SJSA1 (cell line): ENCODE measurements at regions not wholly inside any gene's neighbourhood (a gene's known extent, or its start where the extent isn't known, plus 50 kb on each side); places are given as distances from the start of the nearest gene placed in this dataset.

ENCODE experiments used
- DNase-seq, 2 experiments: peaks; one replicate each; pipeline ENCODE4 v3.0.0-alpha.2; 2015 to 2020; ENCODE audit warnings: low spot score in 2 of 2, low read depth in 1 of 2
- H3K27ac ChIP-seq: fragments of 250-450 bp; sonication (Bioruptor Pico); 2 replicates; pipeline ENCODE4 v1.5.1; 2020; ENCODE audit warnings: mild to moderate bottlenecking, moderate library complexity
- H3K27me3 ChIP-seq: fragments of 250-450 bp; sonication (Bioruptor Pico); replicated peaks from 2 replicates; pipeline ENCODE4 v1.5.1; 2020; ENCODE audit warnings: mild to moderate bottlenecking, moderate library complexity
- H3K36me3 ChIP-seq: fragments of 250-450 bp; sonication (Bioruptor Pico); 2 replicates; pipeline ENCODE4 v1.5.1; 2020; ENCODE audit warnings: mild to moderate bottlenecking
- H3K4me1 ChIP-seq: fragments of 250-450 bp; sonication (Bioruptor Pico); replicated peaks from 2 replicates; pipeline ENCODE4 v1.6.1; 2021; ENCODE audit warnings: mild to moderate bottlenecking
- H3K4me3 ChIP-seq: fragments of 250-450 bp; sonication (Bioruptor Pico); 2 replicates; pipeline ENCODE4 v1.5.1; 2020; ENCODE audit warnings: mild to moderate bottlenecking
- H3K9me3 ChIP-seq: fragments of 250-450 bp; sonication (Bioruptor Pico); replicated peaks from 2 replicates; pipeline ENCODE4 v1.5.1; 2020; ENCODE audit warnings: mild to moderate bottlenecking

- Histone ChIP-seq H3K27ac (no peak overlapping the region), H3K9me3 (no peaks in the 10 kb centered on the region), H3K4me1 (no peaks in the 10 kb centered on the region), H3K36me3 (no peaks in the 10 kb centered on the region), H3K4me3 (no peak overlapping the region), H3K27me3 (0 out of 2 replicates have a peak, but pooled peaks cover 3% of the 10 kb centered on the region)
- DNase-seq, result no peak
These were observed 131.1 kb upstream of the G2E3 start for GRCh38 chr14:30427846-30428245.

- Histone ChIP-seq H3K4me3 (no peak overlapping the region), H3K27me3 (0 out of 2 replicates have a peak, but pooled peaks cover 1% of the 10 kb centered on the region), H3K9me3 (no peaks in the 10 kb centered on the region), H3K4me1 (no peaks in the 10 kb centered on the region), H3K36me3 (no peaks in the 10 kb centered on the region), H3K27ac (no peak overlapping the region)
- DNase-seq, result no peak
These were observed 127.4 kb upstream of the G2E3 start for GRCh38 chr14:30431552-30431951.

- Histone ChIP-seq H3K27me3 (no peaks in the 10 kb centered on the region), H3K4me3 (no peak overlapping the region), H3K4me1 (no peaks in the 10 kb centered on the region), H3K9me3 (no peaks in the 10 kb centered on the region), H3K27ac (no peak overlapping the region), H3K36me3 (no peaks in the 10 kb centered on the region)
- no peak for DNase-seq
These were observed 118.0 kb upstream of the G2E3 start for GRCh38 chr14:30440961-30441360.

- H3K4me3 ChIP-seq, result no peak overlapping the region
- H3K4me1 ChIP-seq, result no peaks in the 10 kb centered on the region
- H3K27me3 ChIP-seq, result no peaks in the 10 kb centered on the region
- no peaks in the 10 kb centered on the region for H3K9me3 ChIP-seq
- DNase-seq, result no peak
- H3K36me3 ChIP-seq, result no peaks in the 10 kb centered on the region
- H3K27ac ChIP-seq, result no peak overlapping the region
These were observed 115.5 kb upstream of the G2E3 start for GRCh38 chr14:30443368-30444007.

- H3K4me1 ChIP-seq, result no peaks in the 10 kb centered on the region
- no peaks in the 10 kb centered on the region for H3K9me3 ChIP-seq
- H3K4me3 ChIP-seq, result no peak overlapping the region
- no peaks in the 10 kb centered on the region for H3K36me3 ChIP-seq
- no peak overlapping the region for H3K27ac ChIP-seq
- DNase-seq, result no peak
- no peaks in the 10 kb centered on the region for H3K27me3 ChIP-seq
These were observed 114.5 kb upstream of the G2E3 start for GRCh38 chr14:30444451-30444850.

- H3K27me3 ChIP-seq, result no peaks in the 10 kb centered on the region
- H3K4me1 ChIP-seq, result no peaks in the 10 kb centered on the region
- H3K9me3 ChIP-seq, result no peaks in the 10 kb centered on the region
- no peaks in the 10 kb centered on the region for H3K36me3 ChIP-seq
- no peak overlapping the region for H3K27ac ChIP-seq
- no peak for DNase-seq
- no peak overlapping the region for H3K4me3 ChIP-seq
These were observed 113.8 kb upstream of the G2E3 start for GRCh38 chr14:30445011-30445793.

GRCh38 chr14:30445852-30446251 lies 113.1 kb upstream of the G2E3 start:
- Histone ChIP-seq H3K27me3 (no peaks in the 10 kb centered on the region), H3K9me3 (no peaks in the 10 kb centered on the region), H3K4me1 (no peaks in the 10 kb centered on the region), H3K36me3 (no peaks in the 10 kb centered on the region), H3K4me3 (no peak overlapping the region), H3K27ac (no peak overlapping the region)
- DNase-seq, result no peak

GRCh38 chr14:30450631-30451545 lies 108.1 kb upstream of the G2E3 start:
- no peak overlapping the region for H3K27ac ChIP-seq
- DNase-seq, result no peak

GRCh38 chr14:30456296-30456695 lies 102.7 kb upstream of the G2E3 start:
- no peak overlapping the region for H3K27ac ChIP-seq
- H3K9me3 ChIP-seq, result no peaks in the 10 kb centered on the region
- H3K4me3 ChIP-seq, result no peak overlapping the region
- no peaks in the 10 kb centered on the region; the same call in 1 of the 2 replicates for H3K27me3 ChIP-seq
- DNase-seq, result no peak
- no peaks in the 10 kb centered on the region for H3K4me1 ChIP-seq
- H3K36me3 ChIP-seq, result no peaks in the 10 kb centered on the region

More at GRCh38 chr14:30450631-30451545, 108.1 kb upstream of the G2E3 start:
- no peak overlapping the region for H3K4me3 ChIP-seq
- no peaks in the 10 kb centered on the region for H3K36me3 ChIP-seq
- H3K27me3 ChIP-seq, result no peaks in the 10 kb centered on the region
- H3K9me3 ChIP-seq, result no peaks in the 10 kb centered on the region
- H3K4me1 ChIP-seq, result no peaks in the 10 kb centered on the region

GRCh38 chr14:30462358-30462757 lies 96.6 kb upstream of the G2E3 start:
- no peaks in the 10 kb centered on the region for H3K4me1 ChIP-seq
- no peak for DNase-seq
- no peak overlapping the region for H3K4me3 ChIP-seq
- H3K27me3 ChIP-seq, result no peaks in the 10 kb centered on the region; the same call in none of the 2 replicates
- H3K36me3 ChIP-seq, result no peaks in the 10 kb centered on the region
- H3K9me3 ChIP-seq, result no peaks in the 10 kb centered on the region
- no peak overlapping the region for H3K27ac ChIP-seq

GRCh38 chr14:30464481-30464880 lies 94.5 kb upstream of the G2E3 start:
- DNase-seq, result no peak
- no peak overlapping the region for H3K27ac ChIP-seq

GRCh38 chr14:30468354-30468753 lies 90.6 kb upstream of the G2E3 start:
- H3K9me3 ChIP-seq, result no peaks in the 10 kb centered on the region
- no peaks in the 10 kb centered on the region; the same call in 1 of the 2 replicates for H3K27me3 ChIP-seq
- H3K4me3 ChIP-seq, result no peak overlapping the region
- H3K27ac ChIP-seq, result no peak overlapping the region
- no peaks in the 10 kb centered on the region for H3K4me1 ChIP-seq
- no peaks in the 10 kb centered on the region for H3K36me3 ChIP-seq
- DNase-seq, result no peak

More at GRCh38 chr14:30464481-30464880, 94.5 kb upstream of the G2E3 start:
- H3K9me3 ChIP-seq, result no peaks in the 10 kb centered on the region
- no peaks in the 10 kb centered on the region; the same call in none of the 2 replicates for H3K27me3 ChIP-seq
- H3K4me1 ChIP-seq, result no peaks in the 10 kb centered on the region
- H3K4me3 ChIP-seq, result no peak overlapping the region
- H3K36me3 ChIP-seq, result no peaks in the 10 kb centered on the region

GRCh38 chr14:30471980-30472379 lies 87.0 kb upstream of the G2E3 start:
- Histone ChIP-seq H3K9me3 (no peaks in the 10 kb centered on the region), H3K27me3 (no peaks in the 10 kb centered on the region), H3K27ac (no peak overlapping the region), H3K36me3 (no peaks in the 10 kb centered on the region), H3K4me1 (no peaks in the 10 kb centered on the region), H3K4me3 (no peak overlapping the region)
- no peak for DNase-seq
